Fibroblast of the conjunctiva (primary cell): ENCODE measurements at regions not wholly inside any gene's neighbourhood (a gene's known extent, or its start where the extent isn't known, plus 50 kb on each side); places are given as distances from the start of the nearest gene placed in this dataset.

Source experiments
- DNase-seq: peaks from one replicate; pipeline ENCODE4 v3.0.0-alpha.2; 2010; ENCODE audit warnings: low read depth

DNA sequence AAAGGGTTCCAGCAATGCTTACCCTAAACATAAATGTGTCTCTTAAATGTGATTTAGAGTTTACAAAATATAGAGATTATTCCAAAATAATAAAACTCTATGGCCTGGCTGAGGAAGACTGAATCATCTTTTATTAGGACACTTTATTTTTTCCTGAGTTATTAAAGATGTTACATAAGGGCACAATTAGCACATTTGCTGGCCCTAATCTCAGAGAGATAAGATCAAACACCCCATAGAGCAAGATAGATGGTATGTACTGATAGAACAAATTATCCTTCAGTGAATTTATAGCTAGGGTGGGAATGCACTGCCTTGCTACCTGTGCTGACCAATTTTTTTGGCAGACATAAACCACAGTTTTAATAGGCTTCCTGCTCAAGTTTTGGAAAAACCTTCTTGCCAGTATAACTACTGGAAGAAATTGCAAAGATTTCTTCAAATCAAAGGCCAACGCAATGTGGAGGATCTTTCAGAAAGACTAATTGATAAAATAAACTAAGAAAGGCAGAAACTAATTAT, 367.1 kb upstream of the MPDZ start:
- no peak for DNase-seq

GRCh38 chr9:13645557-13645956, 366.1 kb upstream of the MPDZ start:
- no peak for DNase-seq

GRCh38 chr9:13644675-13645074, 365.2 kb upstream of the MPDZ start:
- no peak for DNase-seq

DNA sequence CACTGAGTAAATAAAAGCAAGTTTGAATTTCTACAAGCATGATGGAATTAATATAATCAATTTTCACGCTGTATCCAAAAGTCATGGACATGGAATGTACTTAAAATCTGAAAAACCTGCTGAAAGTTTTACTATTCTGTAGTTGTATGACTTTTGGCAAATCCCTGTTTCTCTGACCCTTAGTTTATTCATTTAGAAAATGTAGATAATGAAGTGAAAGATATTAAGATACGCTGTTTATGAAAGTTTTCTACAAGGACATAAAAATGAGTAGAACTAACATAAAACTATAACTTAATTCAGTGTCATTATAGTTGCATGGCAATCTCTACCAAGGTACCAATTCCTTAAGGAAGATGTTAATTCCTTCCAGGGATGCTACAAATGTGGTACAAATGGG, 363.2 kb upstream of the MPDZ start:
- no peak for DNase-seq

DNA sequence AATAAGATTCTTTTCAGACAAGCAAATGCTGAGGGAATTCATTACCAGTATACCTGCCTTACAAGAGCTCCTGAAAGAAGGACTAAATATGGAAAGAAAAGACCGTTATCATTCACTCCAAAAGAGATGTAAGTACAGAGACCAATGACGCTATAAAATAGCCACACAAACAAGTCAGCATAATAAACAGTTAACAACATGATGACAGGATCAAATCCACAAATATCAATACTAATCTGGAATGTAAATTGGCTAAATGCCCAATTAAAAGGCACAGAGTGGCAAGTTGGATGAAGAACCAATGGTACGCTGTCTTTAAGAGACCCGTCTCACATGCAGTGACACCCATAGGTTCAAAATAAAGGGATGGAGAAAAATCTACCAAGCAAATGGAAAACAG, 349.6 kb upstream of the MPDZ start:
- DNase-seq: no peak

DNA sequence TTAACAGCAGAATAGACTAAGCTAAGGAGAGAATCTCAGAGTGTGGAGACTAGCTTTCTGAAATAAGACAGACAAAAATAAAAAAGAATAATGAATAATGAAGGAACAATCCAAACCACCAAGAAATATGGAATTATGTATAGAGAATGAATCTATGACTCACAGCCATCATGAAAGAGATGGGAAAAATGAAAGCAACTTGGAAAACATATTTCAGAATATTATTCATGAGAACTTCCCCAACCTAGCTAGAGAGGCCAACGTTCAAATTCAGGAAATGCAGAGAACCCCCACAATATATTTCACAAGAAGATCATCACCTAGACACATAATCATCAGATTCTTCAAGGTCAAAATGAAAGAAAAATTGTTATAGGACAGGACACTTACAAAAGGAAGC, 349.0 kb upstream of the MPDZ start:
- no peak for DNase-seq

- no peak for DNase-seq
Measured at GRCh38 chr9:13627502-13627901, 348.0 kb upstream of the MPDZ start.

- no peak for DNase-seq
Measured at GRCh38 chr9:13627071-13627470, 347.6 kb upstream of the MPDZ start.

- no peak for DNase-seq
Measured at GRCh38 chr9:13626601-13627000, 347.1 kb upstream of the MPDZ start.

DNA sequence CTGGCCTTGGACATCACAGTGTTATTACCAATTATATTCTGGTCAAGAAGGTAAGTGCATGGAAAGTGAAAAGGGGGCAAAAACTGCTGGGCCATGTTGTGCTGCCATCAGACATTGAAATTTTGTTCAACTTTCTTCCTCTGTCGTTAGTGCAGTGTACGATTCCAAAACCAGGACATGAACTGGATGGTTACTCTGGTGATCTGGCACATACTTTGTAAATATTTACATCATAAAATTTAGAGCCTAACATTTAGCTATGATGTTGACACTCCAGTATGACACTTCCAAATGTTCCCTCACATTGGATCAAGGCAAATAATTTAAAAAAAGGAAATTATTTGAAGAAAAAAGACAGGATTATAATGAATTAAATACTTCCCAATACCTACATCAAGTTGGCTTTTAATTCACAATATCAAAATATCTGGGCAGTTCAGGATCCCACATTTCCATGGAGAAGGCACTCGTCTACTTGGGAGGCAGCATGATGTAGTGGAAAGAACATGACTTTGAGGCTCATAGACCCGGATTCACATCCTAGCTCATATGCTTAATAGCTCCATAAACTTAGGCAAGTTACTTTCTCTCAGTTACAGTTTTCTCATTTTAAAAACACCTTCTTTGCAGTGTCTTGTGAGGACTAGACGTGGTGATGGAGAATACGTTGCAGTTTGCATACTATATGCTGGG, 342.5 kb upstream of the MPDZ start:
- DNase-seq: no peak

DNA sequence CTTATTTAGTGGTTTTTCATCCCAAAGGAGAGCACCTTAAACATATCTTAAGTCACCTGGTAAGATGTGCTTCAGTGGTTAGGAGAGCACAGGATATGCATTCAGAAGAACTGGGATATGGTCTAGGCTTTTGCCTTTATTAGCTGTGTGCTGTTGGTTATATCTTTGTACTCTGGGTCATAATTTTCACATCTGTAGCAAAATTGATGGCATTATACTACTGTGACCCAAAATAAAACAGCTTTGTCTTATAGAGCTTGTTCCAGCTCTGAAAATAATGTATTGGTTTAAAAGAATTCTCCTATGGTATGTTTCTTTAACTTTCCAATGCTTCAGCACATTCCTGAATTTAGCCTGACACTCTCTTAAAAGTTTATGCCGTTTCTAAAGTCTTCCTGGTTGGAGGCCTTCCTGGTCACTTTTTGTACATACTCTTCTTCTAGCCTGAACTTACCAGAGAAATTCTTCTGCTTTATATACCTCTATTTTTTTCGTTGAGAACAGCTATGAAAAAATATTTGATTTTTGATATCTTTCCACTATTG, 337.1 kb upstream of the MPDZ start:
- no peak for DNase-seq

- peak; percentile 13 for DNase-seq
Measured at GRCh38 chr9:13615660-13616490, 336.4 kb upstream of the MPDZ start.

GRCh38 chr9:13614060-13614459, 334.6 kb upstream of the MPDZ start:
- no peak for DNase-seq

DNA sequence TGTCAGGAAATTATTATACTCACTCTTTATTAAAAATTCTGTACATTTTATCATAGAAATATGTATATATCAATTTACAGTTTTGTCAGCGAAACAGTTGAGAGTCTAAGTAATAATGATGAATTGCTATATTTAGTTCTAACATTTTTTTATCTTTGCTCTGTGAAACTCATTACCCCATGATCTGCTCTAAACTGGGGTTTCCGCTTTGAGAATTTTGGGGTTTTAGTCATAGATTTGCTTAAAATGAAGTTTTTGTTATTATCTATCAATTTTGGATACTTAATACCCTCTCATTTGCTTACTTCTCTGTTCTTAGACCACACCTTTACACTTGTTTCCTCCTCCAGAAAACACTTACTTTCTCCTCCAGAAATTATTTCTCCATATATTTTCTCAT, 333.8 kb upstream of the MPDZ start:
- no peak for DNase-seq

GRCh38 chr9:13608451-13608850, 329.0 kb upstream of the MPDZ start:
- DNase-seq: no peak

GRCh38 chr9:13607481-13608441, 328.3 kb upstream of the MPDZ start:
- DNase-seq: no peak

DNA sequence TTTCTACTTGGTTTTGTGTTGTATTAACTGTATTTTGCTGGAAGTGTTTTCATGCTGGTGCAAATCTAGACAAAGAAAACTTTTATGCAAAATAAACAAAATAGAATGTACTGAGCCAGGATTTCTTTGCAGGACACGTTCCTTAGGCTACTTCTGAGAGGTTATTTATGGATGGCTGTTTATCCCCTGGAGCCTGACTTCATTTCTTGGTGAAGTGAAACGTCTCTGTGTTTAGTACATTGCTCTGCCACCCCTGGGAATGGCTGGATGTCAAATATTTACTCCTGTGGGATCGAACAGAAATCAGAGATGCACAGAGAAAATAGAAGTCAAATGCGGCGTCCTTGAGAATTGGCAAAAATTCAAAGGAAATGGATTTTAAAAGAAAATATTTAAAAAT, 327.1 kb upstream of the MPDZ start:
- no peak for DNase-seq

DNA sequence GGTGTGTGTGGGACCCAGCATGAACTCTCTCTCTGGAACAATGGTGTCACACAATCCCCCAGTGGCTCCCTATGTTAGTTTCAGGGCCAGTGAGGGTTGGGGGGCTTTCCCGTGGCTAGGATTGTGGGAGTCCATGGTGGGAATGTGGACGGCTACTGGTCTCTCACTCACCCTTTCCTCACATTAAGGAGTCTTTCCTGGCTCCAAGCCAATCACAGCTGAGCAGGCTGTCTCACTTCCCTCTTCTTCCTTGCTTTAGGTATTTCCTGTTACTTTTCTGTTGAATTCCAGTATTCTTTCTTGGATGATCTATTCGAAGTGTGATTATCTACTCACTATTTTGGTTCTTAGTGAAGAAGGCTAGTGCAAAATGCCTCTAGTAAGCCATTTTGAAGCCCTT, 324.4 kb upstream of the MPDZ start:
- DNase-seq: no peak

- peak; percentile 3 for DNase-seq
Measured at GRCh38 chr9:13598738-13599137, 319.2 kb upstream of the MPDZ start.

DNA sequence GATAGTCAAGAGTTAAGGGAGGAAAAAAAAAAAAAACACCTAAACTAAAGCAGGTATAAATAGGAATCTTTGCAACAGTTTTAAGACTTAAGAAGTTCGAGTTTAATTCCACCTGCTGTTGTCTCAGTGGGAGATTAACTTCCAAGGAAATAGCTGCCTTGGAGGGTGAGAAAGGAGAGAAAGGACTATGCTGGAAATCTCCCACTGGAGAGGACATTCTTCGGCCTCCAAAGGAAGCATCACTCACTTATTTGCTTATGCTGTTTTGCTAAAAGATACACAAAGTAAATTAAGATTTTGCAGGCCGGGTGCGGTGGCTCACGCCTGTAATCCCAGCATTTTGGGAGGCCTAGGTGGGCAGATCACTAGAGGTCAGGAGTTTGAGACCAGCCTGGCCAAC, 317.9 kb upstream of the MPDZ start:
- DNase-seq: no peak

DNA sequence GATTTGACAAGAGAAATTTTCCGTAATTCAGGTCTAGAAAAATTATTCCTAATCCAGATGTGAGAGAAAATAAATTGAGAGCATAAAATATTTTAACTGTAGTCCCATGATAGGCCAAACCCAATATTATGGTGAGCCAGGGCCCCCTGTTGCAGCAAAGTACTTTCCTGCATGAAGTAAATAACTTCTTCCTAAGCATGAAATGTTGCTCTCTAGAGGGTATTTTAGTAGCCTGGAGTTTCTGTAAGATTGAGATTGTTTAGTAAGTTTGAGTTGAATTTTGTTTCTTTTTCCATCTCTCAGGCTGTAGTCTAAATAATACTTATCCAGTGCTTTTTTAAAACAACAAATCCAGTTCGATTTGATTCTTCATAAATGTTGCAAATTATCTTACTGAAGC, 317.5 kb upstream of the MPDZ start:
- DNase-seq: no peak

GRCh38 chr9:13596383-13596970, 317.0 kb upstream of the MPDZ start:
- no peak for DNase-seq
